ENCODE measurements at regions not wholly inside any gene's neighbourhood (a gene's known extent, or its start where the extent isn't known, plus 50 kb on each side); places are given as distances from the start of the nearest gene placed in this dataset.

- no peak for TF ChIP-seq CTCF (IDR thresholded peaks at IDR 0.05)
- no peak for TF ChIP-seq FOXP4 (CRISPR knock-in tag; IDR thresholded peaks at IDR 0.05)
- TF ChIP-seq ATF1 (CRISPR knock-in tag; IDR thresholded peaks at IDR 0.05), result no peak
- TF ChIP-seq E2F5 (CRISPR knock-in tag; IDR thresholded peaks at IDR 0.05), result no peak
- TF ChIP-seq PRDM15 (CRISPR knock-in tag; IDR thresholded peaks at IDR 0.05), result no peak
- no peak for TF ChIP-seq ZNF281 (CRISPR knock-in tag; IDR thresholded peaks at IDR 0.05)
Observed at GRCh38 chr10:107498983-107499382, 334.5 kb upstream of the SORCS1 start.

Measured in WTC11 (cell line).